ENCODE measurements at regions not wholly inside any gene's neighbourhood (a gene's known extent, or its start where the extent isn't known, plus 50 kb on each side); places are given as distances from the start of the nearest gene placed in this dataset.
"Not testable (repeated sequence)": the region's sequence is repeated elsewhere in the genome, so short reads cannot be mapped to it uniquely, and the experiment has no call there.

- H3K27me3 ChIP-seq; H3K4me1 ChIP-seq; H3K36me3 ChIP-seq; H3K27ac ChIP-seq; intact Hi-C loops (cut with DNase I; ENCODE audit: low total_unique reads); H3K4me3 ChIP-seq; H3K9me3 ChIP-seq; DNase-seq: not testable (repeated sequence)
Observed at GRCh38 chr15:20211508-20211907, 330.1 kb downstream of the GOLGA6L6 start.

GRCh38 chr15:20209973-20210372, 331.6 kb downstream of the GOLGA6L6 start:
- H3K27me3 ChIP-seq; H3K9me3 ChIP-seq; H3K36me3 ChIP-seq; intact Hi-C loops (cut with DNase I; ENCODE audit: low total_unique reads); H3K4me1 ChIP-seq; H3K4me3 ChIP-seq; DNase-seq; H3K27ac ChIP-seq: not testable (repeated sequence)

- H3K9me3 ChIP-seq; H3K27me3 ChIP-seq; H3K27ac ChIP-seq; H3K36me3 ChIP-seq; H3K4me3 ChIP-seq; H3K4me1 ChIP-seq; DNase-seq; intact Hi-C loops (cut with DNase I; ENCODE audit: low total_unique reads): not testable (repeated sequence)
Observed at GRCh38 chr15:20207607-20208006, 334.0 kb downstream of the GOLGA6L6 start.

- H3K36me3 ChIP-seq; H3K27ac ChIP-seq; intact Hi-C loops (cut with DNase I; ENCODE audit: low total_unique reads); H3K4me1 ChIP-seq; H3K27me3 ChIP-seq; H3K4me3 ChIP-seq; DNase-seq; H3K9me3 ChIP-seq: not testable (repeated sequence)
Observed at GRCh38 chr15:20207198-20207597, 334.4 kb downstream of the GOLGA6L6 start.

- H3K27ac ChIP-seq; H3K9me3 ChIP-seq; intact Hi-C loops (cut with DNase I; ENCODE audit: low total_unique reads); H3K36me3 ChIP-seq; H3K27me3 ChIP-seq; H3K4me1 ChIP-seq; DNase-seq; H3K4me3 ChIP-seq: not testable (repeated sequence)
Observed at GRCh38 chr15:20204177-20204866, 337.3 kb downstream of the GOLGA6L6 start.

- H3K27ac ChIP-seq; H3K4me1 ChIP-seq; H3K4me3 ChIP-seq; H3K27me3 ChIP-seq; DNase-seq; intact Hi-C loops (cut with DNase I; ENCODE audit: low total_unique reads); H3K36me3 ChIP-seq; H3K9me3 ChIP-seq: not testable (repeated sequence)
Observed at GRCh38 chr15:20203649-20204150, 337.9 kb downstream of the GOLGA6L6 start.

- intact Hi-C loops (cut with DNase I; ENCODE audit: low total_unique reads); H3K4me1 ChIP-seq; H3K9me3 ChIP-seq; H3K27ac ChIP-seq; DNase-seq; H3K36me3 ChIP-seq; H3K4me3 ChIP-seq; H3K27me3 ChIP-seq: not testable (repeated sequence)
Observed at GRCh38 chr15:20194591-20195198, 346.9 kb downstream of the GOLGA6L6 start.

- H3K4me3 ChIP-seq; H3K9me3 ChIP-seq; H3K4me1 ChIP-seq; H3K27ac ChIP-seq; H3K27me3 ChIP-seq; H3K36me3 ChIP-seq; intact Hi-C loops (cut with DNase I; ENCODE audit: low total_unique reads): not testable (repeated sequence)
- peak in 1 of 2 donors; percentile 26 for DNase-seq
Observed at GRCh38 chr15:20192982-20193929, 348.3 kb downstream of the GOLGA6L6 start.

GRCh38 chr15:20191508-20192125, 350.0 kb downstream of the GOLGA6L6 start:
- intact Hi-C loops (cut with DNase I; ENCODE audit: low total_unique reads) = not testable (repeated sequence)

GRCh38 chr15:20188611-20189010, 353.0 kb downstream of the GOLGA6L6 start:
- H3K36me3 ChIP-seq; H3K27me3 ChIP-seq; DNase-seq; intact Hi-C loops (cut with DNase I; ENCODE audit: low total_unique reads); H3K4me1 ChIP-seq; H3K4me3 ChIP-seq; H3K9me3 ChIP-seq; H3K27ac ChIP-seq: not testable (repeated sequence)

More at GRCh38 chr15:20191508-20192125, 350.0 kb downstream of the GOLGA6L6 start:
- not testable (repeated sequence) for H3K27ac ChIP-seq, DNase-seq, H3K36me3 ChIP-seq, H3K4me3 ChIP-seq, H3K4me1 ChIP-seq, H3K27me3 ChIP-seq, H3K9me3 ChIP-seq

- H3K27me3 ChIP-seq; DNase-seq; H3K4me3 ChIP-seq; H3K4me1 ChIP-seq; intact Hi-C loops (cut with DNase I; ENCODE audit: low total_unique reads); H3K36me3 ChIP-seq; H3K27ac ChIP-seq; H3K9me3 ChIP-seq: not testable (repeated sequence)
Observed at GRCh38 chr15:20187370-20188355, 353.9 kb downstream of the GOLGA6L6 start.

GRCh38 chr15:20184879-20185278, 356.7 kb downstream of the GOLGA6L6 start:
- H3K9me3 ChIP-seq; DNase-seq; H3K27ac ChIP-seq; H3K4me1 ChIP-seq; H3K27me3 ChIP-seq; intact Hi-C loops (cut with DNase I; ENCODE audit: low total_unique reads); H3K36me3 ChIP-seq; H3K4me3 ChIP-seq: not testable (repeated sequence)

- H3K36me3 ChIP-seq; H3K27ac ChIP-seq; intact Hi-C loops (cut with DNase I; ENCODE audit: low total_unique reads); H3K4me3 ChIP-seq; H3K27me3 ChIP-seq; H3K9me3 ChIP-seq; H3K4me1 ChIP-seq; DNase-seq: not testable (repeated sequence)
Observed at GRCh38 chr15:20168221-20168620, 373.4 kb downstream of the GOLGA6L6 start.

Measured in tibial artery (tissue), 4 donors.